A673 (cell line): ENCODE measurements at regions not wholly inside any gene's neighbourhood (a gene's known extent, or its start where the extent isn't known, plus 50 kb on each side); places are given as distances from the start of the nearest gene placed in this dataset.

Source experiments
- BruUV-seq: library from RNA; stranded (reverse); fragments of 400-500 nt; replicated peaks from 2 replicates; lab custom pipeline; 2021; lab: Mats Ljungman, UMichigan
- CTCF ChIA-PET: fragments of 300-600 bp; sonication (Branson Sonifier 250); formaldehyde crosslinking; loops from one replicate; lab custom pipeline; 2022; ENCODE audit warnings: antibody characterized with exemption; lab: Charles Lee
- POLR2A ChIA-PET: fragments of 300-600 bp; sonication (Branson Sonifier 250); formaldehyde crosslinking; loops from one replicate; lab custom pipeline; 2022; ENCODE audit warnings: antibody characterized with exemption; ENCODE audit not compliant: low non-redundant PET; lab: Charles Lee
- DNase-seq: peaks from one replicate; pipeline ENCODE4 v3.0.0-alpha.2; 2015; ENCODE audit warnings: low spot score
- H3K27ac ChIP-seq: fragments of 200-600 bp; sonication (generic); 2 replicates; pipeline ENCODE4 v1.5.1; 2016; ENCODE audit warnings: mixed run types, low read depth, mild to moderate bottlenecking, mixed read lengths, antibody characterized with exemption, low read length; ENCODE audit not compliant: poor library complexity, severe bottlenecking
- H3K27me3 ChIP-seq: fragments of 200-600 bp; sonication (generic); replicated peaks from 2 replicates; pipeline ENCODE4 v1.6.1; 2017; ENCODE audit warnings: mixed run types, low read depth, mild to moderate bottlenecking, mixed read lengths, antibody characterized with exemption, low read length; ENCODE audit not compliant: insufficient read depth, poor library complexity
- H3K36me3 ChIP-seq: fragments of 200-600 bp; sonication (generic); 2 replicates; pipeline ENCODE4 v1.6.1; 2016; ENCODE audit warnings: mixed run types, mild to moderate bottlenecking, mixed read lengths, antibody characterized with exemption, low read length; ENCODE audit not compliant: insufficient read depth, poor library complexity, severe bottlenecking
- H3K4me1 ChIP-seq: fragments of 200-600 bp; sonication (generic); 2 replicates; pipeline ENCODE4 v1.6.1; 2017; ENCODE audit warnings: mixed run types, mild to moderate bottlenecking, mixed read lengths, antibody characterized with exemption, low read length; ENCODE audit not compliant: insufficient read depth, poor library complexity, severe bottlenecking
- H3K4me3 ChIP-seq: fragments of 200-600 bp; sonication (generic); 2 replicates; pipeline ENCODE4 v1.5.1; 2016; ENCODE audit warnings: low read depth, mixed run types, mild to moderate bottlenecking, mixed read lengths, low read length; ENCODE audit not compliant: poor library complexity, severe bottlenecking
- H3K9me3 ChIP-seq: fragments of 200-600 bp; sonication (generic); 2 replicates; pipeline ENCODE4 v1.6.1; 2016; ENCODE audit warnings: mixed run types, low read depth, mild to moderate bottlenecking, mixed read lengths, antibody characterized with exemption, low read length; ENCODE audit not compliant: poor library complexity, severe bottlenecking
- EZH2 ChIP-seq: fragments of 200-600 bp; sonication (generic); IDR thresholded peaks from 2 replicates; pipeline ENCODE4 v1.6.1; 2017; ENCODE audit warnings: borderline replicate concordance, low read depth, mild to moderate bottlenecking, mixed read lengths, antibody characterized with exemption, low read length; ENCODE audit not compliant: poor library complexity, severe bottlenecking
- intact Hi-C: fragments of 100-400 bp; cut with micrococcal nuclease; formaldehyde crosslinking; loops from one replicate; pipeline ENCODE4 v1.10.0; 2022; ENCODE audit not compliant: unreplicated experiment
- TF ChIP-seq, protein P1 (sequence below): fragments of 300-800, 200-600 bp; sonication (generic); conservative IDR thresholded peaks from 2 replicates; pipeline ENCODE4 v1.5.1; 2017; ENCODE audit warnings: low read depth, mild to moderate bottlenecking, antibody characterized with exemption, low read length, moderate library complexity, mixed read lengths

DNA sequence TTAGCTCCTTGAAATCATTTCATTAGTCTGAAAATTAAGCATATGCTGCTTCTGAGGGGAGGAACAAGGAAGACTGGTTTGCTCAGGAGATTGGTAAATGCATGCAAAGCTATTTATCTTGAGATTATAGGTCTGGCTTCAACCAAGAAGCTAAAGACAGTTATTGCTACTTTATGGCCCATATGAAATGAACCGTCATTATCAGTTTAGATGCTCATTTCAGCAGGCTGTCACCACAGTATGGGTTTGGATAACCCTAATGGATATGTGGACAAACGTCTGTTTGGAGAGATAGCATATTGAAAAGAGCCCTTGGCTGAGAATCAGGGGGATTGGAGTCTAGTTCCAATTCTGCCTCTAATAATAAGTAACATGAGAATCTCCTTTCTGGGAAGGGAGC is 922.6 kb downstream of the TUSC7 start:
- BruUV-seq: no TSS peak
- no peaks in the 10 kb centered on the region for H3K27me3 ChIP-seq
- H3K4me3 ChIP-seq: no peak overlapping the region
- ChIA-PET CTCF (no interaction called here), POLR2A (no interaction called here)
- H3K9me3 ChIP-seq: no peaks in the 10 kb centered on the region
- no peak for DNase-seq
- no peaks in the 10 kb centered on the region for H3K36me3 ChIP-seq
- peaks cover 7% of the 10 kb centered on the region for H3K4me1 ChIP-seq
- intact Hi-C loops: no loop called here
- H3K27ac ChIP-seq: no peak overlapping the region
- TF ChIP-seq EZH2: no peak
- TF ChIP-seq, protein P1, sequence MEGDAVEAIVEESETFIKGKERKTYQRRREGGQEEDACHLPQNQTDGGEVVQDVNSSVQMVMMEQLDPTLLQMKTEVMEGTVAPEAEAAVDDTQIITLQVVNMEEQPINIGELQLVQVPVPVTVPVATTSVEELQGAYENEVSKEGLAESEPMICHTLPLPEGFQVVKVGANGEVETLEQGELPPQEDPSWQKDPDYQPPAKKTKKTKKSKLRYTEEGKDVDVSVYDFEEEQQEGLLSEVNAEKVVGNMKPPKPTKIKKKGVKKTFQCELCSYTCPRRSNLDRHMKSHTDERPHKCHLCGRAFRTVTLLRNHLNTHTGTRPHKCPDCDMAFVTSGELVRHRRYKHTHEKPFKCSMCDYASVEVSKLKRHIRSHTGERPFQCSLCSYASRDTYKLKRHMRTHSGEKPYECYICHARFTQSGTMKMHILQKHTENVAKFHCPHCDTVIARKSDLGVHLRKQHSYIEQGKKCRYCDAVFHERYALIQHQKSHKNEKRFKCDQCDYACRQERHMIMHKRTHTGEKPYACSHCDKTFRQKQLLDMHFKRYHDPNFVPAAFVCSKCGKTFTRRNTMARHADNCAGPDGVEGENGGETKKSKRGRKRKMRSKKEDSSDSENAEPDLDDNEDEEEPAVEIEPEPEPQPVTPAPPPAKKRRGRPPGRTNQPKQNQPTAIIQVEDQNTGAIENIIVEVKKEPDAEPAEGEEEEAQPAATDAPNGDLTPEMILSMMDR: no peak

DNA sequence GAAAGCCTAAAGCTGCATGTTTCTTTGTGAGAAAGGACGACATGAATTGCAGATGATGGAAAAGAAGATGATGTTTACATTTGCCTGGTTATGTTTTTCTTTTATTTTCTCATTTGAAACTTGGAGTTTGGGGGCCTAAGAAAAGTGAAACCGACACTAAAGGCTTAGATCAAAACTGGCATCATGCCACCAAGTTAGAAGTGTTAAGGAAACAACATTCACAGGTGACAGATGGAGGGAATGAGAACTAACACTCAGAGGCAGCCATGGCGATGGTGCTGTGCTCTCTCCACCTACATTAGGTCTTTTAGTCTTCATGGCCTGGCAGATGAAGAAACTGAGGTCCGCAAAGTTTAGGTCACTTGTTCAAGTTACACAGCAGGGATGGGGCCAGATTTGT is 923.6 kb downstream of the TUSC7 start:
- ChIA-PET CTCF (no interaction called here), POLR2A (no interaction called here)
- no peak for DNase-seq
- no peak for TF ChIP-seq EZH2
- TF ChIP-seq, protein P1: no peak
- intact Hi-C loops: no loop called here
- peaks cover 7% of the 10 kb centered on the region for H3K4me1 ChIP-seq
- BruUV-seq: no TSS peak
- H3K36me3 ChIP-seq: no peaks in the 10 kb centered on the region
- no peaks in the 10 kb centered on the region for H3K9me3 ChIP-seq
- H3K27ac ChIP-seq: no peak overlapping the region
- no peaks in the 10 kb centered on the region for H3K27me3 ChIP-seq
- no peak overlapping the region for H3K4me3 ChIP-seq

DNA sequence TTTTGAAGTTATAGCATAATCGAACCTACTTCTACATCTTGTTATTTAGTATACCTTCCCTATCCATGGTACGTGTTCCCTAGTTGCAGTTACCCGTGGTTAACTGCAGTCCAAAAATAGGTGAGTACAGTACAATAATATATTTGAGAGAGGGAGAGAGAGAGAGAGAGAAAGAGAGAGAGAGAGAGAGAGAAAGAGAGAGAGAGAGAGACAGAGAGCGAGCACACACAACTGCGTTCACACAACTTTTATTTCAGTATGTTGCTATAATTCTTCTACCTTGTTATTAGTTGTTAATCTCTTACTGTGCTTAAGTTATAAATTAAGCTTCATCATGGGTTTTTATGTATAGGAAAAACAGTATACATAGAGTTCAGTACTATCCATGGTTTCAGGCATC is 928.1 kb downstream of the TUSC7 start:
- Histone ChIP-seq H3K27ac (no peak overlapping the region), H3K4me3 (no peak overlapping the region), H3K36me3 (no peaks in the 10 kb centered on the region), H3K4me1 (no peaks in the 10 kb centered on the region), H3K9me3 (no peaks in the 10 kb centered on the region), H3K27me3 (no peaks in the 10 kb centered on the region)
- DNase-seq: no peak
- intact Hi-C loops: no loop called here
- TF ChIP-seq, protein P1: no peak
- TF ChIP-seq EZH2: no peak
- POLR2A ChIA-PET: no interaction called here
- CTCF ChIA-PET: no interaction called here
- BruUV-seq: no TSS peak
